Endothelial cell (in vitro differentiated cells): ENCODE measurements at regions not wholly inside any gene's neighbourhood (a gene's known extent, or its start where the extent isn't known, plus 50 kb on each side); places are given as distances from the start of the nearest gene placed in this dataset.

Source experiments
- DNase-seq: peaks from one replicate; pipeline ENCODE4 v3.0.0; 2021; ENCODE audit warnings: low spot score
- H3K27ac Mint-ChIP-seq: one replicate; pipeline ENCODE4 v1.8.0; 2021; ENCODE audit warnings: mixed read lengths, inconsistent platforms; ENCODE audit not compliant: unreplicated experiment
- H3K27me3 Mint-ChIP-seq: one replicate; pipeline ENCODE4 v1.8.0; 2021; ENCODE audit warnings: mild to moderate bottlenecking, moderate library complexity, mixed read lengths, inconsistent platforms; ENCODE audit not compliant: unreplicated experiment
- H3K36me3 Mint-ChIP-seq: one replicate; pipeline ENCODE4 v1.8.0; 2021; ENCODE audit warnings: mild to moderate bottlenecking, low read depth, mixed read lengths, inconsistent platforms; ENCODE audit not compliant: unreplicated experiment
- H3K4me1 Mint-ChIP-seq: one replicate; pipeline ENCODE4 v1.8.0; 2021; ENCODE audit warnings: mild to moderate bottlenecking, mixed read lengths, inconsistent platforms; ENCODE audit not compliant: unreplicated experiment
- H3K4me3 Mint-ChIP-seq: one replicate; pipeline ENCODE4 v1.8.0; 2021; ENCODE audit warnings: mild to moderate bottlenecking, mixed read lengths, inconsistent platforms; ENCODE audit not compliant: unreplicated experiment
- H3K9me3 Mint-ChIP-seq: one replicate; pipeline ENCODE4 v1.8.0; 2021; ENCODE audit warnings: mixed read lengths, inconsistent platforms; ENCODE audit not compliant: unreplicated experiment
- CTCF ChIP-seq: fragments of 200-600 bp; sonication (generic); IDR thresholded peaks from one replicate; pipeline ENCODE4 v1.5.0; 2021; ENCODE audit warnings: antibody characterized with exemption; ENCODE audit not compliant: unreplicated experiment

- Mint-ChIP-seq H3K4me1 (no peaks in the 10 kb centered on the region), H3K27ac (no peak overlapping the region), H3K9me3 (no peaks in the 10 kb centered on the region), H3K36me3 (no peaks in the 10 kb centered on the region), H3K27me3 (peaks cover 4% of the 10 kb centered on the region), H3K4me3 (no peak overlapping the region)
- no peak for TF ChIP-seq CTCF
- DNase-seq, result no peak
Measured at GRCh38 chr4:1534095-1534872, 128.0 kb upstream of the NKX1-1 start.

- H3K4me3 Mint-ChIP-seq, result no peak overlapping the region
- H3K27ac Mint-ChIP-seq, result no peak overlapping the region
- H3K9me3 Mint-ChIP-seq, result no peaks in the 10 kb centered on the region
- no peaks in the 10 kb centered on the region for H3K36me3 Mint-ChIP-seq
- no peak for TF ChIP-seq CTCF
- no peaks in the 10 kb centered on the region for H3K4me1 Mint-ChIP-seq
- peaks cover 4% of the 10 kb centered on the region for H3K27me3 Mint-ChIP-seq
- no peak for DNase-seq
Measured at GRCh38 chr4:1533501-1534064, 127.3 kb upstream of the NKX1-1 start.

- no peak for DNase-seq
- Mint-ChIP-seq H3K27me3 (peaks cover 4% of the 10 kb centered on the region), H3K27ac (no peak overlapping the region), H3K4me3 (no peak overlapping the region), H3K9me3 (no peaks in the 10 kb centered on the region), H3K36me3 (no peaks in the 10 kb centered on the region), H3K4me1 (no peaks in the 10 kb centered on the region)
- TF ChIP-seq CTCF, result no peak
Measured at GRCh38 chr4:1532549-1533395, 126.5 kb upstream of the NKX1-1 start.

- Mint-ChIP-seq H3K9me3 (no peaks in the 10 kb centered on the region), H3K4me3 (no peak overlapping the region), H3K27me3 (peaks cover 4% of the 10 kb centered on the region), H3K27ac (no peak overlapping the region), H3K36me3 (no peaks in the 10 kb centered on the region), H3K4me1 (no peaks in the 10 kb centered on the region)
- TF ChIP-seq CTCF, result no peak
- no peak for DNase-seq
Measured at GRCh38 chr4:1531683-1532548, 125.7 kb upstream of the NKX1-1 start.
